ENCODE measurements at regions not wholly inside any gene's neighbourhood (a gene's known extent, or its start where the extent isn't known, plus 50 kb on each side); places are given as distances from the start of the nearest gene placed in this dataset.
"Not testable (repeated sequence)": the region's sequence is repeated elsewhere in the genome, so short reads cannot be mapped to it uniquely, and the experiment has no call there.

DNA sequence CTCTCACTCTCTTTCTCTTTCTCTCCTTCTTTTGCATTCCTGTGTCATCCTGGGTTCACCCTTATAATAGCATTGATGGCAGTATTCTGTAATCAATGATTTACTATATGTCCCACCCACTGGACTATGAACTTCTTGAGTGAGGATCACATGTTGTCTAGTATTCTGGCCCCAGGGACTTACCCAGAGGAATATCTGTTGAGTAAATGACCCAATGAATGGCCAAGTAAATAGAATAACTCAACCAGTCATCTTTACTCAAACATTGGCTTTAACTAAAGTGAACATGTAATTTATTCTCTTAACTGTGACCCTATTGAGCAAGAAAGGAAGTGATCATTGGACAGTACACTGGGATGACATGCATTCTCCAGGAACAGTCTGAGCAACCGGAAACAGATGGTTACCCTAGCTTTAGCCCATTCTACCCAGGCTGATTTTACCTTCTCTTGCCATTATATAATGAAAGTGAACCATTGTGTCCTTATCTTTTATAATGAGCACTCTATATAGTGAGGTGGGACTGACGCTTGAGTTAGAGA lies 94.5 kb upstream of the SOX14 start:
- Histone ChIP-seq H3K27ac (peak overlapping the region in 1 of 11 experiments; percentile 20; a peak in 2 of 22 replicates), H3K4me2 (peak overlapping the region in 1 of 11 experiments; percentile 13; a peak in 1 of 22 replicates), H3K36me3 (no peaks in the 10 kb centered on the region), H4K20me1 (no peaks in the 10 kb centered on the region), H3K4me1 (peaks cover 0 to 10% (median 0%) of the 10 kb centered on the region in 10 experiments; a peak in 3 of 20 replicates), H3K9ac (no peak overlapping the region), H3K9me3 (replicated peaks in 1 of 11) (peaks cover 7 to 17% (median 15%) of the 10 kb centered on the region in 11 experiments), H3K4me3 (no peak overlapping the region), H3K27me3 (no peaks in the 10 kb centered on the region)
- TF ChIP-seq Cebpa-rat (IDR thresholded peaks at IDR 0.05) = no peak

DNA sequence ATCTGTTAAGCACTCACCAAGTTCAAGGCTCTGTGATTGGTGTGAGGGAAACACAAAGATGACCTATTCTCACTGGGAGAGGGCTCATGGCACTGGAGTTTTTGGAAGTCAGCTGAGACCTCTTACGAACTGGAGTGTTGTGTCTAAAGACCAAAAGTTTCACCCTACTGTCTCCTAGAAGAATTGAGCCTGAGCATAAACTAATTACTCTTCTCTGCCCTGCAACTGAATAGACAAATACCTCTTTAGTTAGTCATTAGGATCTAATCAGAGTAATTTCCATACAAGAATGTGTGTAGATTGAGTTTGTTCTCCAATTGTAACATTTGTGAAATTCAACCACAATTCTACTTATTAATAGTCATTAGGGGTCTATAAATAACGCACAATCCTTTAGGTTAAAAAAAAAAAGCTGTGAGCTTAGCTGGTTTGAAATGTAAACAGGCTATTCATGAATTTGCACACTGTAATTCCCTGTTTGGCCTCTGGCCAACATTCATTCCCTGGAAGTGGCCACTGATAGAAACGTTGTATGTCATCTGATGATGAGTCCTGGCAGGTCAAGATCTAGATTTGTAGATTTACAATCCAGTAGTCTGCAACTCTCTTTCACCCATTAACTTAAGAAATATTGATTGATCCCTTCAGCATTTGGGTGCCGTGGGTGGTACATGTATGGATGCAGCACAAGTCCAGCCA lies 76.8 kb upstream of the SOX14 start:
- Histone ChIP-seq H4K20me1 (no peaks in the 10 kb centered on the region), H3K9me3 (replicated peaks in 1 of 11) (no peaks in the 10 kb centered on the region), H3K4me3 (no peak overlapping the region), H3K9ac (no peak overlapping the region), H3K27ac (no peak overlapping the region), H3K36me3 (no peaks in the 10 kb centered on the region), H3K4me1 (no peaks in the 10 kb centered on the region), H3K4me2 (no peak overlapping the region), H3K27me3 (no peaks in the 10 kb centered on the region)
- TF ChIP-seq Cebpa-rat (IDR thresholded peaks at IDR 0.05) = no peak

DNA sequence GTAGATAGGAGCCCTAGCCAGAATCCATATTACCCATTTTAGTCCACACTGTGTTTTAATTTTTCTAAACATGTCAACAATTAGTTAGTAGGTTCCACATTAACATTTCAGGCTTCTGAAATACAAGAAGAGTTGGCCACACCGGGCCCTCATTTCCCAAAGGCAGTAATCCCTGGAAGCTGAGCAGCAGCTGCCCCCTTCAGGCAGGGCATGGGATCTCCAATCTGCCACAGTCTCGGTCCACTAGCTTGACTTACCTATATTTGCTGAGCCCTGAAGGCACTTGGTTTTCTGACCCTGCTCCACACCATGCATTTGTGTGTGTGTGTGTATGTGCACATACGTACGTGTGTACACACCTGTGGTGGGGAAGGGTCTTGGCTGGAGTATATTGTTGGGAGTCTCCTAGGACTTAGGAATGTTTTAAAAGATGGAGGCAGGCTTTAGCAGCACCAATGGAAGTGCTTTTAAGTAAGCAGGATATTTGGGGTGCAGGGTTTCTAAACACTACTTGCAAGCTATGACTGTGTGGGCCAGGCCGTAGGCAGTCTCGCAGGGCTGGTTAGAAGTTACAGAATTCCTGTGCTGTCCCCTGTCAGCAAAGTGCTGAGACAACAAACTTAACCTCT lies 71.2 kb upstream of the SOX14 start:
- Histone ChIP-seq H3K27ac (no peak overlapping the region), H3K9ac (no peak overlapping the region), H4K20me1 (no peaks in the 10 kb centered on the region), H3K4me1 (no peaks in the 10 kb centered on the region), H3K4me3 (no peak overlapping the region), H3K27me3 (no peaks in the 10 kb centered on the region), H3K9me3 (replicated peaks in 1 of 11) (0 out of 22 replicates have a peak, but pooled peaks cover 0 to 2% (median 0%) of the 10 kb centered on the region in 11 experiments), H3K4me2 (no peak overlapping the region), H3K36me3 (no peaks in the 10 kb centered on the region)
- no peak for TF ChIP-seq Cebpa-rat (IDR thresholded peaks at IDR 0.05)

DNA sequence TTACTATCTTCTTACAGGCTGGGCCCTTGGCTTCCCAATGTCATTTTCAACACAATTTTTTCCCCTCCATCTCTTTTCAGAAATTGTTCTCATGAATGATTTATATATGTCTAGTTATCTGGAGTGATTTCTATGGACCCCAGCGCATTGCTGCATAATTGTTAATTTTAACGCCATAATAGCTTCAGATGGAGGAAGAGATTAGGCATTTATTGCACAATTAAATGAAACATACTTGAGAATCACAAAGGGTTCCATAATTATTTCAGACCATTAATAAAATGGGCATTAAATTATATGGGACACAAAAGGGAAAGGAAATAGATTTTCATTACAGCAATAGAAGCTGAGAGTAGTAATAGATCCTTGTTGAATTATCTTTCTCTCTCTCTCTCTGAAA lies 70.3 kb upstream of the SOX14 start:
- no peaks in the 10 kb centered on the region for H3K27me3 ChIP-seq
- no peak for TF ChIP-seq Cebpa-rat (IDR thresholded peaks at IDR 0.05)

DNA sequence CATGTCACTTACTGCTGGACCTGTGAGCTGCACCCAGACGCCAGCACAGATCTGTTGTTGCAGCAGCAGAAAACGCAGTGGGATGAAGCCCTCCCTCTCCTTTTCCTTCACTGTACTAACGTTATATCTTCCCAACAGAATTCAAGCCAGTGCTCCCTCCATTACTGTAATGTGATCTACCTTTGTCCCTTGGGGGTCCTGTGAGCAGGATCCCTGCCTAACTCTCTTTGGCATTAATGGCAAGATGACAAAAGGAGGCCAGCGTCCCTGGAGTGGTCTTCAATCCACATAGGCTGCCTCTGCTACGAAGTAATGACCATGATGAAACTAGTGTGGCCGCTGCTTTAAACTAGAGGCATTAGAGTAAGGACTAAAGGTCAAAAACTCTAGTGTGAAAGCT lies 69.3 kb upstream of the SOX14 start:
- H3K4me3 ChIP-seq = no peak overlapping the region
- no peak overlapping the region for H3K4me2 ChIP-seq
- no peaks in the 10 kb centered on the region for H3K36me3 ChIP-seq
- TF ChIP-seq Cebpa-rat (IDR thresholded peaks at IDR 0.05) = no peak
- no peak overlapping the region for H3K9ac ChIP-seq
- 0 out of 22 replicates have a peak, but pooled peaks cover 0 to 4% (median 0%) of the 10 kb centered on the region in 11 experiments for H3K9me3 ChIP-seq (replicated peaks in 1 of 11)
- no peaks in the 10 kb centered on the region for H4K20me1 ChIP-seq
- no peak overlapping the region for H3K27ac ChIP-seq
- no peaks in the 10 kb centered on the region for H3K27me3 ChIP-seq
- no peaks in the 10 kb centered on the region for H3K4me1 ChIP-seq

More for the DNA sequence above, 70.3 kb upstream of the SOX14 start:
- Histone ChIP-seq H3K4me1 (no peaks in the 10 kb centered on the region), H3K36me3 (no peaks in the 10 kb centered on the region), H3K4me3 (no peak overlapping the region), H3K4me2 (no peak overlapping the region), H3K9me3 (replicated peaks in 1 of 11) (0 out of 22 replicates have a peak, but pooled peaks cover 0 to 4% (median 0%) of the 10 kb centered on the region in 11 experiments), H3K9ac (no peak overlapping the region), H3K27ac (no peak overlapping the region), H4K20me1 (no peaks in the 10 kb centered on the region)

DNA sequence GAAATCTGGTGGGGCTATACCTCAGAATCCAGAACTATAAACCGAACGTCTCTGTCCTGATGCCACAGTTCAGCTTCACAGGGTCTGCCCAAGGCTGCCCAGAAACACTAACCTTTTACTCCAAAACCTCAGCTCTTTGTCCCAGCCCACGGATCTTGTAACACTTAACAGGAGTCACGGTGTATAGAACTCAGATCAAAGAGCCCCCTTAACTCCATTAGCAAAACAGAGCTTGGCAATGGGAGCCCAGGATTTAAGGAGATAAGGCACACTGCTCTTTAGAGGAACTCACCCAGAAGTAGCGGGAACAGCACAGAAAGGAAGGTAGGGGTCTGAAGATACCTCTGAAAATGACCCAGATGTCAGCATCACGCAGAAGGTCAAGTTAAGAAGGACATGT lies 68.8 kb upstream of the SOX14 start:
- H3K9ac ChIP-seq = no peak overlapping the region
- H3K27ac ChIP-seq = no peak overlapping the region
- no peaks in the 10 kb centered on the region for H3K36me3 ChIP-seq
- H3K4me1 ChIP-seq = no peaks in the 10 kb centered on the region
- 0 out of 22 replicates have a peak, but pooled peaks cover 0 to 4% (median 0%) of the 10 kb centered on the region in 11 experiments for H3K9me3 ChIP-seq (replicated peaks in 1 of 11)
- H3K27me3 ChIP-seq = no peaks in the 10 kb centered on the region
- H3K4me3 ChIP-seq = no peak overlapping the region
- H4K20me1 ChIP-seq = no peaks in the 10 kb centered on the region
- no peak for TF ChIP-seq Cebpa-rat (IDR thresholded peaks at IDR 0.05)
- no peak overlapping the region for H3K4me2 ChIP-seq

DNA sequence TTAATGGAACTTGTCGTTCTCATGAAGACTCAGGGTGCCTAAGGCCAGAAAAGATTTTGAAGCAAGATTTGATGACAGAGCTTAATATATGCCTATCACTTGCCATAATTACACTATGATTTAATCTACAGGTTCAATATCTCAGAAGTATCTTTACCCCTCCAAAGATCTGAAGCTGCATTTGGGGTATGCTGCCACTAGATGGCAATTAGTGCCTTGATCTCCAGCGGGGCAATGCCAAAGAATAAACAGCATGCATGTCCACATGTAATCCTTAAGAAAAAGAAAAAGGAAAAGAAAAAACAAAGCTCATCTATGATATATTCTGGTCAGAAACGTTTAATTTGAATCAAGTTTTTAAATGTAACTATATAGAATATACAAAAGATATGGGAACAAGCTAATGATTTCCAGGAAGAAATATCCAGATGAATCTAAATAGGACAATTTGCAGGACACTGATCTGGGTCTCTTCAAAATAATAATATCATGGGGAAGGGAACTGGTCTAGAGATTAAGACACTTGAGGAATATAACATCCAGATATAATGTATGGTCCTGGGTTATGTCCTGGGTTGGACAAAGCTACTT lies 55.0 kb upstream of the SOX14 start:
- Histone ChIP-seq H3K27ac (no peak overlapping the region), H3K4me1 (no peaks in the 10 kb centered on the region), H3K9me3 (replicated peaks in 1 of 11) (peaks cover 0 to 6% (median 3%) of the 10 kb centered on the region in 11 experiments; a peak in 10 of 22 replicates), H3K36me3 (no peaks in the 10 kb centered on the region), H4K20me1 (no peaks in the 10 kb centered on the region), H3K4me2 (no peak overlapping the region), H3K27me3 (no peaks in the 10 kb centered on the region), H3K4me3 (no peak overlapping the region), H3K9ac (no peak overlapping the region)
- no peak for TF ChIP-seq Cebpa-rat (IDR thresholded peaks at IDR 0.05)

DNA sequence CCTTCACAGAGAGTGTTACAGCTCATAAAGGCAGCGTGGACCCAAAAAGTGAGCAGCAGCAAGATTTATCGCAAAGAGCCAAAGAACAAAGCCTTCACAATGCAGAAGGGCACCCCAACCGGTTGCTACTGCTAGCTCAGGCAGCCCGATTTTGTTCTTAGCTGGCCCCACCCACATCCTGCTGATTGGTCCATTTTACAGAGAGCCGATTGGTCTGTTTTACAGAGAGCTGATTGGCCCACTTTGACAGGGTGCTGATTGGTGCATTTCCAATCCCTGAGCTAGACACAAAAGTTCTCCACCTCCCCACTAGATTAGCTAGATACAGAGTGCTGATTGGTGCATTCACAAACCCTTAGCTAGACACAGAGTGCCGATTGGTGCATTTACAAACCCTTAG lies 50.1 kb upstream of the SOX14 start:
- H3K4me3 ChIP-seq, H3K4me1 ChIP-seq, H3K27me3 ChIP-seq, H3K4me2 ChIP-seq, H3K9ac ChIP-seq, H3K36me3 ChIP-seq, H4K20me1 ChIP-seq, H3K27ac ChIP-seq: not testable (repeated sequence)
- peaks cover 0 to 22% (median 13%) of the 10 kb centered on the region in 11 experiments; a peak in 13 of 22 replicates for H3K9me3 ChIP-seq (replicated peaks in 1 of 11)

Data from BLaER1 treated with 17β-estradiol and CSF1 and Interleukin-3, amounts not matched to agents 10 nM and 100 nM (cell line).